Astrocyte (in vitro differentiated cells and primary cell): ENCODE measurements at regions not wholly inside any gene's neighbourhood (a gene's known extent, or its start where the extent isn't known, plus 50 kb on each side); places are given as distances from the start of the nearest gene placed in this dataset.

Experiments
- DNase-seq: peaks from one replicate; pipeline ENCODE4 v3.0.0-alpha.2; 2010; ENCODE audit warnings: low read depth
- FAIRE-seq: peaks from 2 replicates; lab custom pipeline; 2011; peaks lifted over from hg19 to GRCh38; lab: Jason Lieb, UNC
- H2AFZ ChIP-seq: 2 replicates; pipeline ENCODE4 v1.6.0; 2012; ENCODE audit warnings: low read depth, low read length, inconsistent platforms
- H3K27ac ChIP-seq: 2 replicates; pipeline ENCODE4 v1.5.1; 2011; ENCODE audit warnings: low read depth, low read length, inconsistent platforms
- H3K27me3 ChIP-seq: 2 replicates; pipeline ENCODE4 v1.6.0; 2011; ENCODE audit warnings: low read length, inconsistent platforms; ENCODE audit not compliant: insufficient read depth
- H3K36me3 ChIP-seq: 2 replicates; pipeline ENCODE4 v1.5.1; 2011; ENCODE audit warnings: low read length, inconsistent platforms; ENCODE audit not compliant: insufficient read depth
- H3K4me1 ChIP-seq: 2 replicates; pipeline ENCODE4 v1.5.1; 2011; ENCODE audit warnings: low read length, inconsistent platforms; ENCODE audit not compliant: insufficient read depth
- H3K4me2 ChIP-seq: 2 replicates; pipeline ENCODE4 v1.6.0; 2012; ENCODE audit warnings: low read length, inconsistent platforms
- H3K4me3 ChIP-seq: 2 replicates; pipeline ENCODE4 v1.5.1; 2011; ENCODE audit warnings: low read depth, mild to moderate bottlenecking, low read length, inconsistent platforms; ENCODE audit not compliant: insufficient read depth
- H3K79me2 ChIP-seq: 2 replicates; pipeline ENCODE4 v1.6.0; 2012; ENCODE audit warnings: mild to moderate bottlenecking, low read length, inconsistent platforms; ENCODE audit not compliant: insufficient read depth
- H3K9ac ChIP-seq: 2 replicates; pipeline ENCODE4 v1.6.0; 2012; ENCODE audit warnings: mild to moderate bottlenecking, low read length, inconsistent platforms
- H3K9me3 ChIP-seq: 2 replicates; pipeline ENCODE4 v1.5.1; 2012; ENCODE audit warnings: low read depth, mild to moderate bottlenecking, low read length, inconsistent platforms; ENCODE audit not compliant: insufficient read depth
- H4K20me1 ChIP-seq: 2 replicates; pipeline ENCODE4 v1.6.0; 2012; ENCODE audit warnings: low read length, inconsistent platforms; ENCODE audit not compliant: insufficient read depth
- H3K27ac Mint-ChIP-seq: one replicate; pipeline ENCODE4 v1.8.0; 2021; ENCODE audit warnings: mild to moderate bottlenecking, mixed read lengths; ENCODE audit not compliant: unreplicated experiment
- H3K27me3 Mint-ChIP-seq: one replicate; pipeline ENCODE4 v1.8.0; 2021; ENCODE audit warnings: low read depth, mixed read lengths; ENCODE audit not compliant: unreplicated experiment
- H3K36me3 Mint-ChIP-seq: one replicate; pipeline ENCODE4 v1.8.0; 2021; ENCODE audit warnings: low read depth, mixed read lengths; ENCODE audit not compliant: unreplicated experiment
- H3K4me1 Mint-ChIP-seq: one replicate; pipeline ENCODE4 v1.8.0; 2021; ENCODE audit warnings: low read depth, mixed read lengths; ENCODE audit not compliant: unreplicated experiment
- H3K4me3 Mint-ChIP-seq: one replicate; pipeline ENCODE4 v1.8.0; 2021; ENCODE audit warnings: mild to moderate bottlenecking, moderate library complexity, mixed read lengths; ENCODE audit not compliant: unreplicated experiment
- H3K9me3 Mint-ChIP-seq: one replicate; pipeline ENCODE4 v1.8.0; 2021; ENCODE audit warnings: mild to moderate bottlenecking, mixed read lengths; ENCODE audit not compliant: unreplicated experiment
- CTCF ChIP-seq: IDR thresholded peaks from 2 replicates; pipeline ENCODE4 v1.5.1; 2011; ENCODE audit warnings: low read depth, mild to moderate bottlenecking, inconsistent platforms, low read length, moderate library complexity; ENCODE audit not compliant: insufficient read depth
- EZH2 ChIP-seq: IDR thresholded peaks from 2 replicates; pipeline ENCODE4 v1.6.1; 2012; ENCODE audit warnings: mild to moderate bottlenecking, low read length, inconsistent platforms; ENCODE audit not compliant: insufficient read depth

- no peak overlapping the region for H3K27ac Mint-ChIP-seq
- H3K4me2 ChIP-seq, result no peak overlapping the region
- no peak for TF ChIP-seq EZH2
- no peak for TF ChIP-seq CTCF
- no peak overlapping the region for H3K27ac ChIP-seq
- no peaks in the 10 kb centered on the region for H3K79me2 ChIP-seq
- no peaks in the 10 kb centered on the region for H3K9me3 ChIP-seq
- DNase-seq (no peak), FAIRE-seq (no peak)
- no peaks in the 10 kb centered on the region for H3K27me3 ChIP-seq
- no peaks in the 10 kb centered on the region for H3K9me3 Mint-ChIP-seq
- H3K36me3 Mint-ChIP-seq, result no peaks in the 10 kb centered on the region
- no peak overlapping the region for H3K4me3 Mint-ChIP-seq
- H3K36me3 ChIP-seq, result no peaks in the 10 kb centered on the region
- no peaks in the 10 kb centered on the region for H3K4me1 ChIP-seq
- H3K4me3 ChIP-seq, result no peak overlapping the region
- H3K27me3 Mint-ChIP-seq, result peaks cover 2% of the 10 kb centered on the region
- no peak overlapping the region for H3K9ac ChIP-seq
- no peaks in the 10 kb centered on the region for H3K4me1 Mint-ChIP-seq
- no peaks in the 10 kb centered on the region for H4K20me1 ChIP-seq
- no peak overlapping the region for H2AFZ ChIP-seq
Measured at GRCh38 chr3:110868106-110868505, 203.5 kb upstream of the NECTIN3 start.

- Mint-ChIP-seq H3K36me3 (no peaks in the 10 kb centered on the region), H3K4me1 (no peaks in the 10 kb centered on the region), H3K27ac (no peak overlapping the region), H3K9me3 (no peaks in the 10 kb centered on the region), H3K27me3 (peaks cover 2% of the 10 kb centered on the region), H3K4me3 (no peak overlapping the region)
- TF ChIP-seq EZH2, result no peak
- no peak for TF ChIP-seq CTCF
- Histone ChIP-seq H3K4me2 (no peak overlapping the region), H3K4me1 (no peaks in the 10 kb centered on the region), H3K36me3 (no peaks in the 10 kb centered on the region), H3K9ac (no peak overlapping the region), H4K20me1 (no peaks in the 10 kb centered on the region), H3K4me3 (no peak overlapping the region), H3K27me3 (no peaks in the 10 kb centered on the region), H3K27ac (no peak overlapping the region), H3K79me2 (no peaks in the 10 kb centered on the region), H2AFZ (no peak overlapping the region), H3K9me3 (no peaks in the 10 kb centered on the region)
- DNase-seq (no peak), FAIRE-seq (no peak)
Measured at GRCh38 chr3:110869736-110870135, 201.9 kb upstream of the NECTIN3 start.

- no peaks in the 10 kb centered on the region for H3K9me3 ChIP-seq
- H3K36me3 ChIP-seq, result no peaks in the 10 kb centered on the region
- no peaks in the 10 kb centered on the region for H3K27me3 ChIP-seq
- peaks cover 2% of the 10 kb centered on the region for H3K27me3 Mint-ChIP-seq
- no peak overlapping the region for H3K4me3 ChIP-seq
- no peak overlapping the region for H3K4me2 ChIP-seq
- H3K4me1 ChIP-seq, result no peaks in the 10 kb centered on the region
- no peak overlapping the region for H2AFZ ChIP-seq
- FAIRE-seq (no peak), DNase-seq (no peak)
- H3K9me3 Mint-ChIP-seq, result no peaks in the 10 kb centered on the region
- H3K4me1 Mint-ChIP-seq, result no peaks in the 10 kb centered on the region
- TF ChIP-seq EZH2 (no peak), CTCF (no peak)
- no peak overlapping the region for H3K27ac Mint-ChIP-seq
- H3K79me2 ChIP-seq, result no peaks in the 10 kb centered on the region
- no peak overlapping the region for H3K4me3 Mint-ChIP-seq
- H3K9ac ChIP-seq, result no peak overlapping the region
- no peak overlapping the region for H3K27ac ChIP-seq
- H3K36me3 Mint-ChIP-seq, result peaks cover 3% of the 10 kb centered on the region
- H4K20me1 ChIP-seq, result no peaks in the 10 kb centered on the region
Measured at GRCh38 chr3:110871869-110872268, 199.7 kb upstream of the NECTIN3 start.
